Stomach (tissue), 8 donors: ENCODE measurements at regions not wholly inside any gene's neighbourhood (a gene's known extent, or its start where the extent isn't known, plus 50 kb on each side); places are given as distances from the start of the nearest gene placed in this dataset.

ENCODE experiments used
- DNase-seq, 2 donors: peaks; one replicate each; pipeline versions ENCODE4 v3.0.0 to v3.0.0-alpha.2; 2013 to 2019
- H3K27ac ChIP-seq, 5 donors: fragments of 200-600 bp in 4 of 5; sonication (generic) in 4 of 5; one replicate each; pipeline ENCODE4 v1.5.1; 2013 to 2019; ENCODE audit warnings: mild to moderate bottlenecking in 1 of 5, moderate library complexity in 1 of 5
- H3K27me3 ChIP-seq, 3 donors: fragments of 200-600 bp; sonication (generic); one replicate each; pipeline ENCODE4 v1.5.1; 2017 to 2019; ENCODE audit warnings: mixed run types in 1 of 3
- H3K36me3 ChIP-seq, 4 donors: fragments of 200-600 bp; sonication (generic); 1 replicate in 3 of 4; 2 replicates in 1 of 4; pipeline ENCODE4 v1.5.1; 2016 to 2019
- H3K4me1 ChIP-seq, 4 donors: fragments of 200-600 bp; sonication (generic); one replicate each; pipeline ENCODE4 v1.5.1; 2016 to 2019
- H3K4me3 ChIP-seq, 4 donors: fragments of 200-600 bp; sonication (generic) in 3 of 4; one replicate each; pipeline ENCODE4 v1.5.1; 2016 to 2019; ENCODE audit warnings: mild to moderate bottlenecking in 1 of 4
- H3K9me3 ChIP-seq, 4 donors: fragments of 200-600 bp; sonication (generic); one replicate each; pipeline ENCODE4 v1.5.1; 2016 to 2019
- CTCF ChIP-seq, 7 experiments: fragments of 450-650 bp in 4 of 7; fragments of 200-600 bp in 3 of 7; sonication (generic) in 3 of 7; IDR thresholded peaks; one replicate each; pipeline ENCODE4 v1.5.1; 2016 to 2019; ENCODE audit warnings: antibody characterized with exemption in 7 of 7, control low read depth in 2 of 7, mild to moderate bottlenecking in 1 of 7
- EP300 ChIP-seq: sonication (generic); formaldehyde crosslinking; IDR thresholded peaks from one replicate; pipeline ENCODE4 v1.6.1; 2017; ENCODE audit warnings: antibody characterized with exemption
- POLR2A ChIP-seq, 4 donors: fragments of 450-650 bp; IDR thresholded peaks; one replicate each; pipeline ENCODE4 v1.6.1; 2016; ENCODE audit warnings: antibody characterized with exemption in 4 of 4, control low read depth in 2 of 4, mild to moderate bottlenecking in 1 of 4, moderate library complexity in 1 of 4
- POLR2AphosphoS5 ChIP-seq, 3 donors: sonication (generic); formaldehyde crosslinking; IDR thresholded peaks; one replicate each; pipeline ENCODE4 v1.6.1; 2016; ENCODE audit warnings: antibody characterized with exemption in 3 of 3
- WGBS, 5 donors: extraction: QIAGEN DNeasy Blood & Tissue Kit in 3 of 5; methylation state at CpG; one replicate each; pipeline versions ENCODE4 v1.1.5 to v1.1.7; 2013 to 2018; 5-methylcytosine and 5-hydroxymethylcytosine counted together
- intact Hi-C: fragments of 100-400 bp; cut with DNase I; formaldehyde crosslinking; loops from one replicate; pipeline ENCODE4 v1.15.1; 2023; ENCODE audit warnings: low total_unique reads
- donor health status: healthy with polysubstance abuse.
- donor health status: Bipolar disorder and iron deficiency.
- donor health status: healthy.

GRCh38 chr21:33978585-33978984 lies 63.0 kb upstream of the ATP5PO start:
- Histone ChIP-seq H3K9me3 (no peaks in the 10 kb centered on the region), H3K4me1 (peaks cover 0 to 26% (median 4%) of the 10 kb centered on the region in 4 donors), H3K27me3 (no peaks in the 10 kb centered on the region), H3K36me3 (no peaks in the 10 kb centered on the region), H3K4me3 (no peak overlapping the region), H3K27ac (no peak overlapping the region)
- intact Hi-C loops, result no loop called here
- DNase-seq, result no peak
- 89 to 96% (median 92%) methylated on average over 4 of the region's 4 CpGs for whole genome bisulfite sequencing, 5 donors
- TF ChIP-seq CTCF (IDR thresholded peaks at IDR 0.05) (no peak), POLR2A (IDR thresholded peaks at IDR 0.05) (no peak), EP300 (no peak)

GRCh38 chr21:33977721-33978369 lies 62.2 kb upstream of the ATP5PO start:
- no peak overlapping the region for H3K4me3 ChIP-seq
- no peak for TF ChIP-seq POLR2A (IDR thresholded peaks at IDR 0.05)
- no peak for TF ChIP-seq CTCF (IDR thresholded peaks at IDR 0.05)
- TF ChIP-seq POLR2AphosphoS5 (IDR thresholded peaks at IDR 0.05), result no peak
- TF ChIP-seq EP300, result no peak
- H3K36me3 ChIP-seq, result no peaks in the 10 kb centered on the region
- intact Hi-C loops, result no loop called here
- H3K9me3 ChIP-seq, result no peaks in the 10 kb centered on the region
- WGBS, 5 donors, result 89 to 91% (median 90%) methylated on average over 12 of the region's 12 CpGs
- no peak for DNase-seq
- H3K27ac ChIP-seq, result no peak overlapping the region
- H3K4me1 ChIP-seq, result peaks cover 0 to 26% (median 4%) of the 10 kb centered on the region in 4 donors
- no peaks in the 10 kb centered on the region for H3K27me3 ChIP-seq

GRCh38 chr21:33977017-33977720 lies 61.6 kb upstream of the ATP5PO start:
- TF ChIP-seq POLR2AphosphoS5 (IDR thresholded peaks at IDR 0.05) (no peak), EP300 (no peak), POLR2A (IDR thresholded peaks at IDR 0.05) (no peak), CTCF (IDR thresholded peaks at IDR 0.05) (no peak)
- H3K9me3 ChIP-seq, result no peaks in the 10 kb centered on the region
- H3K27me3 ChIP-seq, result no peaks in the 10 kb centered on the region
- peaks cover 0 to 26% (median 4%) of the 10 kb centered on the region in 4 donors for H3K4me1 ChIP-seq
- H3K36me3 ChIP-seq, result no peaks in the 10 kb centered on the region
- DNase-seq, result no peak
- peak overlapping the region in 4 of 5 donors; percentile 32 to 61 (median 56) for H3K27ac ChIP-seq
- H3K4me3 ChIP-seq, result no peak overlapping the region
- 69 to 82% (median 80%) methylated on average over 6 of the region's 6 CpGs for WGBS, 5 donors
- intact Hi-C loops, result no loop called here

- DNase-seq, result peak in 1 of 2 donors; percentile 71
- TF ChIP-seq POLR2AphosphoS5 (IDR thresholded peaks at IDR 0.05), result no peak
- no peak for TF ChIP-seq EP300
- TF ChIP-seq CTCF (IDR thresholded peaks at IDR 0.05), result no peak
- no peak for TF ChIP-seq POLR2A (IDR thresholded peaks at IDR 0.05)
- Histone ChIP-seq H3K36me3 (no peaks in the 10 kb centered on the region), H3K27me3 (no peaks in the 10 kb centered on the region), H3K4me1 (peaks cover 0 to 26% (median 4%) of the 10 kb centered on the region in 4 donors), H3K27ac (peak overlapping the region; percentile 32 to 63 (median 59)), H3K9me3 (no peaks in the 10 kb centered on the region), H3K4me3 (no peak overlapping the region)
- intact Hi-C loops, result no loop called here
- WGBS, 5 donors, result 34 to 45% (median 39%) methylated on average over 14 of the region's 14 CpGs
Observed at GRCh38 chr21:33976082-33977016, 60.7 kb upstream of the ATP5PO start.
